ENCODE measurements at regions not wholly inside any gene's neighbourhood (a gene's known extent, or its start where the extent isn't known, plus 50 kb on each side); places are given as distances from the start of the nearest gene placed in this dataset.

DNA sequence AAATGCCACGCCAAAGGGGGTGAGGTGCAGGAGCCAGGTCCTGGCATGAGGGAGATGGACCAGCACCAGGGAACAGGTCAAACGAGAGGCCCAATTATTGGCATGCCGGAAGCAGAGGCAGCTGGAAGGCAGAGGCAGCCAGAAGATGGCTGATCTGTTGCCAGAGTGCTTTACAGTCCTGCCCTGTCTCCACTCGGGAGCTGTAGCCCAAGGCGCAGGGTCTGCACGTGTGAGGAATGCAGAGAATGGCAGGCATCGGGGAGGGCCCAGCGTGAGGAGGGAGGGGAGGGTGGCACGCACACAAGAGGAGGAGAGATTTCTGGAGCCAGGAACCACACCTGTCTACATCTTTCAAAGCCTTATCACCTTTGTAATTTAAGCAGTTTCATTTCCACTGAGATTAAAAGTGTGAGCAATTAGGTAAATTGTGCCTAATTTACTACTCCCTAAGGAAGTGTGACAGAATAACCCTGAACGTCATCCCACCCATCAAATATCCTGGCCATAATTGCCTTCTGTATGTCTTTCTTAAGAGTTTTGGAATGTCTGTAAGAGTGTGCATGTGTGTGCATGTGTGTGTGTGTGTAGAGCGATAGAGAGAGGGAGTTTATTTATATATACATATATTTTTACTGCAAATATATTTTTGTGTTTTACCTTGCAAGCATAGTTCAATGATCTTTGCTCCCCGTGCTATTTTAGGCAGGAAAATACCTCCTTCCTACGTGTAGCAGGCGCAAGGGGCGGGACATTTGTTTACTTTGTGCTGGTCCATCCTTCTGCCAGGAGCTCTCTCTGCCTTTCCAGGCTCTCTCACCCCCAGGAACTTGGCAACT is 125.5 kb upstream of the SERBP1 start:
- no peak for DNase-seq
- ATAC-seq (ENCODE audit: poor library complexity), result no peak
- intact Hi-C loops (cut with DNase I), result no loop called here

GRCh38 chr1:67556297-67556900 is 126.2 kb upstream of the SERBP1 start:
- intact Hi-C loops (cut with DNase I), result no loop called here
- ATAC-seq (ENCODE audit: poor library complexity), result no peak
- no peak for DNase-seq

DNA sequence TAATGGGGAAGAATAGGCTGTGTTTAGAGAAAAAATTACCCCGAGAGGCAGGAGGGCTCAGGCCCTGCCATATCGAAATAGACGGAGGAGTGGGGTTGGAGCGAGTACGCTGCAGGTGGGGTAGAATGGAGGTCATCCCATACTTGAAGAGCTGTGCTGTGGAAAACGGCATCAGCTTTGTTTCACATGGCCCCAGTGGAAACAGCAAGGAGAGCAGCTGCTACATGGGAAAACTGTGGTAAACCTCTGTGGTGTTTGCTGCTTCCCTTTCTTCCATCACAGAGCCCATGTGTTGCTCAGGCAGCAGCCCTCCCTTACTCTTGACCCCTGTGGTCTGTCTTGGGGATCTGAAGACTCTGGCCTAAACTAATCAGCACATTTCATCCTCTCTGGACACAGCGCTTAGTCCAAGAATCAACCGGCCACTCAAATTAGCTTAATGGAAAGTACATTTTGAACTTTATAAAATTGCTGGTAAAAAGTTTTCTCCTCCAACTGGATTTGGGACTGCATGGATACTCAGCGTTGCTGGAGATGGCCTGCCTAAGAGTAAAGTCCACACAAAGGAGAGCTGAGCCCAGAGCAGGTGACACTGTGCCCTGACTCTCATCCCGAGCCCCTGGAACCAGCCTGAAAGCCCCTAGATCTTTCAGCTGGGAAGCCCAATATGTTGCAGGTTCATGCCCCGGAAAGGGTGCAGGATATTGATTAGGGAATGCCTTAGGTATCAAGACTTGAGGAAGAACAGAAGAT is 127.1 kb upstream of the GADD45A start:
- intact Hi-C loops (cut with DNase I), result no loop called here
- ATAC-seq (ENCODE audit: poor library complexity) (no peak), DNase-seq (no peak)

- intact Hi-C loops (cut with DNase I), result no loop called here
- DNase-seq, result no peak
- ATAC-seq (ENCODE audit: poor library complexity), result no peak
Observed at GRCh38 chr1:67558449-67559193, 126.4 kb upstream of the GADD45A start.

DNA sequence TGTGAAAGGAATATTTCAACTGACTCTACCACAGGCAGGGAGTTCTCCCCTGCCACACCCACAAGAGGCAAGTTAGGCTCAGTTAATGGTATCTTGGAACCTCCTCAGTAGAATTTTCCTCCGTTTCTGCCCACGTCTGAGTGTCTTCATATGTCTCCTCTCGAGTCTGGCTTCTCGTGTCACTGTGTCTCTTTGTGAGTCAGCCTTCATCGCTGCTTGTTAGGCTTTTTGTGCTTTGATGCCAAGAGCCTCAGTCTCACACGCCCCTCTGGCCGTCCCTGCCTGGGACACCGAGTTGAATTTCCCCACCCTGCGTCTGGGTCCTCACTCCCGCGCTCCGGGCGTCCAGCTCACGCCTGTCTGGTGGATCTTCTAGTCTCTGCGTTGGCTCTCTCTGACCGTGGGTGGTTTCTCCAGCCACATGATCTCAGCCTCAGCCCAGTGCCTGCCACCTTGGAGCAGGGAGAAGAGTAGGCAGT is 125.7 kb upstream of the GADD45A start:
- intact Hi-C loops (cut with DNase I), result no loop called here
- peak; percentile 71 for DNase-seq
- ATAC-seq (ENCODE audit: poor library complexity), result peak; percentile 55

DNA sequence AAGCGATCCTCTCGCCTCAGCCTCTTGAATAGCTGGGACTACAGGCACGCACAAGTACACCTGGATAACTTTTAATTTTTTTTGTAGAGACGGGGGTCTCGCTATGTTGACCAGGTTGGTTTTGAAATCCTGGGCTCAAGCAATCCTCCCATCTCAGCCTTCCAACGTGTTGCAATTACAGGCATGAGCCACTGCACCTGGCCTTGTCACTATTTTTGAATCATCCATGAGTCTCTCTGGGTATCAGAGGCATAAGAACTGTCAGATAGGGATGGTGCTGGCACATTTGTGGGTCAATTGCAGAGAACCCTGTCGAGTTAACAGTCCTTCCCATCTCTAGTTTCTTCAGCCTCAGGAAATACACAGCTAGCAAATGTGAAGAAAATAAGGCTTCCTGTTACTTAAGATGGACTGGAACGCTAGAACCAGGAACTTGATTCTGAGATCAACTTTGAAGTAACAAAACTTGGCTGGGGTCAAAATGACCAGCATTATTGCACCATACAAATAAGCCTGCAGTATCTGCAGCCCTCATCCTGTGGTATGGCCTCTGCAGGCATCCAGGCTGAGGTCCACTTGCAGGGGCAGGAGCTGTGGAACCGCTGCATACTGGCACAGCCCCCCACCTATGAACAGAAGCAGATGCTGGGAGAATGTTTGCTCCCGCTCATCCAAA is 124.3 kb upstream of the GADD45A start:
- ATAC-seq (ENCODE audit: poor library complexity), result no peak
- no peak for DNase-seq
- intact Hi-C loops (cut with DNase I), result loop anchor here (5.0 to 10.0 kb wide), 2 partner anchors 127 to 194 kb away; partner anchors contain the start of gene GADD45A

DNA sequence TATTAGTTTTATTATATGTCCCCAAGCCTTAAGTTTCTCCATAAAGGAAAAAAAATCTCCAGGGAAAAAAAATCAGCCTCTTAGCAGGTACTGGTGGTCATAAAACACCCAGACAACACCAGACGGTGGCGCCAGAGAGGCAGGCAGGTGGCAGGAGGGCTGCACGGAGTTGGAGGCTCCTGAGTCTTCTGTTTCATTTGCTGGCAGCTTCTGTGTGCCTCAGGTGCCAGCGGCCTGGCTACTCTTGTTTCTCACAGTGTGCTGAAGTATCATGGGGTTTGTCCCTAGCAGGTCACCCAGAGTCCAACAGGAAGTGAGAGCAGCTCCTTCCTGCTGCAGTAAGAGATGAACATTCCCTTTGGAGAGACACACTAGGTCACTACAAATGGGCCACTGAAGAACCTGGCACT is 123.3 kb upstream of the GADD45A start:
- ATAC-seq (ENCODE audit: poor library complexity), result peak; percentile 93
- peak; percentile 95 for DNase-seq
- intact Hi-C loops (cut with DNase I), result loop anchor here (5.0 to 10.0 kb wide), 2 partner anchors 126 to 193 kb away; partner anchors contain the start of gene GADD45A

DNA sequence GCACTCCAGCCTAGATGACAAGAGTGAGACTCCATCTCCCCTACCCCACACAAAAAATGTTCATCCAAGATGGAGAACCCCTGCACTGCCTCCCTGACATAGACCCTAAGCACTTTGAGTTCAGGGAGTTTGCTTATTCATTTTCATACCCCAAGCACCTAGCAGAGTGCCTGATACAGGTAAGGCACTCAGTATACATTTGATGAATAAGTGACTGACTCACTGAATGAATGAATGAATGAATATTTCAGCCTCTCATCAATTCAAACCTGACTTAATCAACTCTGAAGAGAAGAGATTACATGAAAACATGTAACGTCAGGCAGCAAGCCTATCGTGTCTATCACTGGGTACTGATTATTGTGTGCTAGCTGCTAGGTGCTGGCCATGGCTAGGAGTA is 121.3 kb upstream of the GADD45A start:
- ATAC-seq (ENCODE audit: poor library complexity) (no peak), DNase-seq (no peak)
- intact Hi-C loops (cut with DNase I), result loop anchor here (5.0 to 10.0 kb wide), 2 partner anchors 124 to 191 kb away; partner anchors contain the start of gene GADD45A

DNA sequence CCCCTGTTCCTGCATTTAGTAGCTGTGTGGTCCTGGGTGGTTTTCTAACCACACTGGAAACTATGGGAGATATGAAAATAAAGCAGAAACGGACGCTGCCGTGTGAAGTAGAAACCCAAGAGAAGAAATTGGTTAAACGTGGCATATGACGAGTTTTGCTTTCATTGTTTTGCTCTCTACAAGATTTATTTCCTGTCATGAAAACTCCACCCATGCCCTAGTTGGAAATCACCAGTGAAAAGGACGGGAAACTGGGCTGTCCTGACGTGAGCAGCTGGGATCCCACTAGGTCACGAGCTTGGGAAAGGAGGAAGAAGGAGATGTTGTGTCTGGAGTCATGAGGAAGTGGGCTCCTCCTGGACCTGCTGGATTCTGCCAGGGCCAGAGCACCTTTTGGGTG is 120.8 kb upstream of the GADD45A start:
- intact Hi-C loops (cut with DNase I), result loop anchor here (5.0 to 10.0 kb wide), 2 partner anchors 123 to 191 kb away; partner anchors contain the start of gene GADD45A
- DNase-seq (no peak), ATAC-seq (ENCODE audit: poor library complexity) (no peak)

DNA sequence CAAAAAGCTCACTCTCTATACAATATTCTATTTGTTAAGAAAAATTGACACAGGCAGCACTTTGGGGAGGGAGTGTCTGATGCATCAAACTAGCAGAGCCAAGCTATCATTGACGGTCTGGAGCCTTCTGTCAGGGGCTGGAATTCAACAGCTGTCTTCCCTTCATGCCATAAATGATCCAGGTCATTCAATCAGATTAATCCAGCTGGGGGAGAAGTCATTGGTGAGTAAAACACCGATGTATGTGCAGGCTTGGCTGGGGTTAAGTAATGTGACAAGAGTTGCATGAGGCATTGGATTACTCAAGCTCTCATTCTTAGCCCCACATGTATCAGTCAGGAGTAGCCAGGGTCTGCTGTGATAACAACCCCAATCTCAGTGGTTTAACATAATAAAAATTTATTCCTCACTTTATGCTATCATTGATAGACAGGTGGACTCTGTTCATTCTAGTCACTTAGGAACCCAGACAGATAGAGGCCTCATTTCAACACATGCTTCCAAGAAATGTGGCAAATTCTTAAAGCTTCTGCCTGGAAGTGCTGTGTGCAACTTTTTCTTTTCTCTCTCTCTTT is 118.1 kb upstream of the GADD45A start:
- intact Hi-C loops (cut with DNase I), result loop anchor here (10.0 kb wide), 1 partner anchor 188 kb away; no protein-coding TSS in a partner anchor
- ATAC-seq (ENCODE audit: poor library complexity) (no peak), DNase-seq (no peak)

GRCh38 chr1:67570486-67571143 is 114.4 kb upstream of the GADD45A start:
- no peak for ATAC-seq (ENCODE audit: poor library complexity)
- intact Hi-C loops (cut with DNase I), result no loop called here
- no peak for DNase-seq

DNA sequence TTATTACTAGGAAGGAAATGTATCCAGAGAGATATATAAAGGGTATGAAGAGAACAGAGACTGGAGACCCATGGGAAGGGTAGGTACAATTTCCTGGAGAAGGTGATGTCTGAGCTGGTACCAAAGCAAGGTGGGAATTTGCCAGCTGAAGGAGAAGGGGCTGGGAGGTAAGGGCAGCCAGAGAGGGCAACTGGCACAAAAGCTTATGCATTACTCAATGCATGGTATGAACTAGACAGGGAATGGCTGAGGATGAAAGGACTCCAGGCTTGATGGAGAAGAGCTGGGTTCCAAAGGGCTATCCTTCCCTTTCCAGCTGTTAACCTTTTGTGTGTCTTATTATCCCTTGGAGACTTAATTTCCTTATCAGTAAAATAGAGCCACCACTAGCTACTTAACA is 113.6 kb upstream of the GADD45A start:
- no peak for ATAC-seq (ENCODE audit: poor library complexity)
- intact Hi-C loops (cut with DNase I), result no loop called here
- DNase-seq, result no peak

DNA sequence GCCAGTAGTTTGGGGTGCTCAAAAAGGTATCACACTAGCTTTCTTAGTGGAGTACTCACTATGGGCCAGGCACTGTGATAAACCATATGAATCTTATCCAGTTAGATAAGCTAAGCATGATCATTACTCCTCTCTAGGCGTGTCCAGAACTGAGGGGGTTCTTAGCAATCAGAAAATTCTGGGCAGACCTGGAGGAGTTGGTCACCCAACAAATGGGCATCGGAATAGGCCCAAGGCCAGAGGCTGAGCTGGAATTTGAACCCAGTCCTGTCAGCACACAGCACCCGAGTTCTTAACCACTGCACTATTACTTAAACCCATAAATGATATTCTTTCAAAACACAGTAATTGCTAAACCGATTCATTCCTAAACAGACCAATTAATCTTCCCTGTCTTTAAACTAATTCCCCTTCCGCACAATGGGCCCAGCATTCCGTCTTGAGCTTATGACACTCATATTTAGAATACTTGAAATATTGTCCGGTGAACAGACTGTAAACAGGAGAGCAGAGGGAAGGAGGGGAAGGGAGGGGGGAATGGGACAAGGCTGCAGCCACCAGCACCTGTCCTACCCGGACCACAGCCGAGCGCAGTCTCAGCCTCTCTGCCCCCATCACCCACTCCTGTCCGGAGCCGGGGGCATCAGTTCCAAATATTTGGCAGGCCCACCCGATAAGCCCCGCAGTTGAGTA is 113.0 kb upstream of the GADD45A start:
- intact Hi-C loops (cut with DNase I), result no loop called here
- ATAC-seq (ENCODE audit: poor library complexity) (peak; percentile 28), DNase-seq (no peak)

DNA sequence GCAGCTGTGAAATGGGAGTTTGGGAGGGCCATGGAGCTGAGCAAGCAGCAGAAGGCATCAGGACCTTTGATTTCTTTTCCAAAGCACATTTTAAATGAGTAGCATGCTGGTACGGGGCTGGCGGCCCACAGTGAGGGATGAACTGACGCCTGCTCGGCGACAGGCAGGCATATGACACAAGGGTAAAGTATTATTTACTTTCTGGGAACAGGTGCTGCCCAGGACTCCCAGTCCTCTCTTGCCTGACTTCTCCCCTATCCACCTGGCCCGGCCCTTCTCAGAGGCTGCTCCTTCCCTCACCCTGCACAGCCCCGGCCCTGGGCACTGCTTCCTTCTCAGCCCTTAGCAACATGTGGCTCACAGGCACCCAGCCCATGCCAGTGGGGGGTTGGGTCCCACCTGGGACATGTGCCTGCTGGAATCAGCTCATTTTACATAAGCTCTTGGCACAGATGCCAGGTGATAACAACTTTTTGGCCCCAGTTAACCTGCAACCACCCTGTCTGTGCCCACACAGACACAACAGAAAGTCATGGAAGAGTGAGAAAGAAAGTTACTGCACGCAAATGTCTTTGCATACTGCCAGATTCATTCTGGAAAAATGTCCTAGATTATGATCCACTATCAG is 112.3 kb upstream of the GADD45A start:
- DNase-seq, result peak; percentile 67
- intact Hi-C loops (cut with DNase I), result no loop called here

GRCh38 chr1:67573311-67573872 is 111.6 kb upstream of the GADD45A start:
- intact Hi-C loops (cut with DNase I), result no loop called here
- no peak for ATAC-seq (ENCODE audit: poor library complexity)
- no peak for DNase-seq

More for the DNA sequence above, 112.3 kb upstream of the GADD45A start:
- ATAC-seq (ENCODE audit: poor library complexity), result peak; percentile 94

DNA sequence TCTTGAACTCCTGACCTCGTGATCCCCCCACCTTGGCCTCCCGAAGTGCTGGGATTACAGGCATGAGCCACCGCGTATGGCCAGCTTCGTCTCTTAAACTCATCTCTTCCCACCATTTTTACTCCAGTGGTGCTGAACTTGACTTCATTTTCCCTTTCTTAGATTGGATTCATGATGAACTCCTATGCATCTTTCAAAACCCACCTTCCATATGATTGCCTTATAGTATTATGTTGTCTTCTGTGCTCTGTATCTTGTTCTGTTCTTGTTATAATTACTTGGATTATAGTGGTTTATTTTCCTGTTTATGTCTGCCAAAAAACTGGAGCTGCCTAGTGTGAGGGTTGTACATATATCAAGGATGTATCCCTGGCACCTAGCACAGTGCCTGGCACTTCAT is 110.8 kb upstream of the GADD45A start:
- intact Hi-C loops (cut with DNase I), result no loop called here
- ATAC-seq (ENCODE audit: poor library complexity), result no peak
- no peak for DNase-seq

All from Right ventricle myocardium superior (tissue), 1 donor.